ENCODE measurements at regions not wholly inside any gene's neighbourhood (a gene's known extent, or its start where the extent isn't known, plus 50 kb on each side); places are given as distances from the start of the nearest gene placed in this dataset.
"Not testable (repeated sequence)": the region's sequence is repeated elsewhere in the genome, so short reads cannot be mapped to it uniquely, and the experiment has no call there.

DNA sequence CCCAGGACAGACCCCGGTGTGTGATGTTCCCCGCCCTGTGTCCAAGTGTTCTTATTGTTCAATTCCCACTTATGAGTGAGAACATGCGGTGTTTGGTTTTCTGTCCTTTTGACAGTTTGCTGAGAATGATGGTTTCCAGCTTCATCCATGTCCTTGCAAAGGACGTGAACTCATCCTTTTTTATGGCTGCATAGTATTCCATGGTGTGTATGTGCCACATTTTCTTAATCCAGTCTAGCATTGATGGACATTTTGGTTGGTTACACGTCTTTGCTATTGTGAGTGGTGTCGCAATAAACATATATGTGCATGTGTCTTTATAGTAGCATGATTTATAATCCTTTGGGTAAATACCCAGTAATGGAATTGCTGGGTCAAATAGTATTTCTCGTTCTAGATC, 334.5 kb downstream of the GLUD2 start:
- TF ChIP-seq POLR2A (IDR thresholded peaks at IDR 0.05; ENCODE audit: low read depth, low read length); POLR2AphosphoS5 (IDR thresholded peaks at IDR 0.05; ENCODE audit: low read depth, low read length); TAF1 (IDR thresholded peaks at IDR 0.05; ENCODE audit: low read depth, low read length); PAX5 (IDR thresholded peaks at IDR 0.05; ENCODE audit: insufficient read depth, low read length, severe bottlenecking); SPI1 (IDR thresholded peaks at IDR 0.05; ENCODE audit: low read depth, low read length); POU2F2 (IDR thresholded peaks at IDR 0.05; ENCODE audit: low read depth, low read length): not testable (repeated sequence)
